ENCODE measurements at regions not wholly inside any gene's neighbourhood (a gene's known extent, or its start where the extent isn't known, plus 50 kb on each side); places are given as distances from the start of the nearest gene placed in this dataset.

DNA sequence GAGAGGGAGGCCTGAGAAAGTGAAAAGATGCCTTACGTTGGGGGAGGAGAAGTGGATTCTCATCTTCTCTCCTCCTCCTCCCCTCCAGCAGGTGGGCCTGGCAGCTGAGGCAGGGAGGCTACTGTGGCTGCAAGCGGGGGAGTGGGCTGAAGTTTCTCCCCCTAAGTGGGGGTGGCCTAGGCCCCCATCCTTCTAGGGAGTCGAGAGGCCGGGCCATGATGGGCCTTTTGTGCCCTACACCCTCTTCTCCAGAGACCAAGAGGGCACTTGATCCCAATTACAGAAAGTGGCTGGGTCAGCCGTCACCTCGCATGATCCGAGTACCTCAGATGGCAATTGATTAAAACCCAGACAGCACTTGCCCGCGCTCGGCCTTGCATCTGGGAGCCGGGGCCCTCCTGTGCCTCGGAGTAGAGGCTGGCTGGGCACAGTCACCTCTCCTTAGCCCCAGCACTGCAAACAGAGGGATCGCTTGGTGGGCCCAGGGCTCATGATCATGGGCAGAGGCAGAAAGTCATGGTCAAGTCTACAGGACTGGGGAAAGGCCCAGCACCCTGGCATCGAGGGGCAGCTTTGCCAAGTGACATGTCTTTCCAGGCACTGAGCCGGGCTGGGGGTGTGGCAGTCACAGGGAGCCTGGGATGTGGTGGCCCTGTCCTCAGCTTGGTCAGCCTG lies 78.3 kb downstream of the IRX5 start:
- TF ChIP-seq, protein P1, sequence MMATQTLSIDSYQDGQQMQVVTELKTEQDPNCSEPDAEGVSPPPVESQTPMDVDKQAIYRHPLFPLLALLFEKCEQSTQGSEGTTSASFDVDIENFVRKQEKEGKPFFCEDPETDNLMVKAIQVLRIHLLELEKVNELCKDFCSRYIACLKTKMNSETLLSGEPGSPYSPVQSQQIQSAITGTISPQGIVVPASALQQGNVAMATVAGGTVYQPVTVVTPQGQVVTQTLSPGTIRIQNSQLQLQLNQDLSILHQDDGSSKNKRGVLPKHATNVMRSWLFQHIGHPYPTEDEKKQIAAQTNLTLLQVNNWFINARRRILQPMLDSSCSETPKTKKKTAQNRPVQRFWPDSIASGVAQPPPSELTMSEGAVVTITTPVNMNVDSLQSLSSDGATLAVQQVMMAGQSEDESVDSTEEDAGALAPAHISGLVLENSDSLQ (IDR thresholded peaks at IDR 0.05) = no peak
- TF ChIP-seq FOXK2 (IDR thresholded peaks at IDR 0.05) (no peak), SP1 (IDR thresholded peaks at IDR 0.05) (no peak), TARDBP (IDR thresholded peaks at IDR 0.05) (no peak), BHLHE40 (IDR thresholded peaks at IDR 0.05; ENCODE audit: borderline replicate concordance) (no peak), FOXM1 (IDR thresholded peaks at IDR 0.05; ENCODE audit: borderline replicate concordance) (no peak), FOXA1 (IDR thresholded peaks at IDR 0.05) (no peak), L3MBTL2 (conservative IDR thresholded peaks at IDR 0.05) (no peak), ELF4 (IDR thresholded peaks at IDR 0.05) (no peak), NFRKB (IDR thresholded peaks at IDR 0.05) (no peak), HDGF (IDR thresholded peaks at IDR 0.05; ENCODE audit: borderline replicate concordance) (no peak), SUZ12 (IDR thresholded peaks at IDR 0.05) (no peak), CTBP1 (IDR thresholded peaks at IDR 0.05; ENCODE audit: borderline replicate concordance) (no peak), ARNT (IDR thresholded peaks at IDR 0.05) (no peak)

All from HEK293T (cell line).